HL-60 (cell line): ENCODE measurements at regions not wholly inside any gene's neighbourhood (a gene's known extent, or its start where the extent isn't known, plus 50 kb on each side); places are given as distances from the start of the nearest gene placed in this dataset.

Experiments
- DNase-seq, 2 experiments: peaks; one replicate each; pipeline ENCODE4 v3.0.0-alpha.2; 2010 to 2020; ENCODE audit warnings: low read depth in 1 of 2, low spot score in 1 of 2
- H3K27ac ChIP-seq: fragments of 250-450 bp; sonication (Bioruptor Pico); replicated peaks from 2 replicates; pipeline ENCODE4 v1.5.1; 2020; ENCODE audit warnings: mild to moderate bottlenecking, moderate library complexity
- H3K27me3 ChIP-seq: fragments of 250-450 bp; sonication (Bioruptor Pico); 2 replicates; pipeline ENCODE4 v1.5.1; 2021; ENCODE audit warnings: mild to moderate bottlenecking, moderate library complexity; ENCODE audit not compliant: insufficient read depth, poor library complexity, severe bottlenecking
- H3K4me3 ChIP-seq: replicated peaks from 2 replicates; pipeline ENCODE4 v1.5.1; 2011; ENCODE audit warnings: mild to moderate bottlenecking, control low read depth, low read length; ENCODE audit not compliant: insufficient read depth
- CTCF ChIP-seq: IDR thresholded peaks from one replicate; pipeline ENCODE4 v1.5.1; 2011; ENCODE audit warnings: low read length, control low read depth, inconsistent platforms; ENCODE audit not compliant: insufficient read depth
- GABPA ChIP-seq: IDR thresholded peaks from 2 replicates; pipeline ENCODE4 v1.6.1; 2012; ENCODE audit warnings: low read depth
- POLR2AphosphoS5 ChIP-seq: IDR thresholded peaks from 2 replicates; pipeline ENCODE4 v1.6.1; 2012; ENCODE audit warnings: low read depth
- REST ChIP-seq: IDR thresholded peaks from 2 replicates; pipeline ENCODE4 v1.6.1; 2012; ENCODE audit warnings: low read depth; ENCODE audit not compliant: insufficient replicate concordance
- SPI1 ChIP-seq: IDR thresholded peaks from 2 replicates; pipeline ENCODE4 v1.6.1; 2012; ENCODE audit warnings: low read depth, mild to moderate bottlenecking, borderline replicate concordance

GRCh38 chr14:61948376-61948775 is 186.2 kb downstream of the SNAPC1 start:
- TF ChIP-seq POLR2AphosphoS5 (no peak), GABPA (no peak), CTCF (no peak)
- no peak for DNase-seq
- no peak overlapping the region for H3K4me3 ChIP-seq
- no peaks in the 10 kb centered on the region for H3K27me3 ChIP-seq
- H3K27ac ChIP-seq, result no peak overlapping the region

GRCh38 chr14:61950340-61950739 is 188.1 kb downstream of the SNAPC1 start:
- TF ChIP-seq CTCF (no peak), GABPA (no peak), REST (no peak), SPI1 (no peak), POLR2AphosphoS5 (no peak)
- no peak for DNase-seq
- Histone ChIP-seq H3K4me3 (no peak overlapping the region), H3K27ac (no peak overlapping the region), H3K27me3 (no peaks in the 10 kb centered on the region)

GRCh38 chr14:61953602-61954001 is 191.4 kb downstream of the SNAPC1 start:
- TF ChIP-seq GABPA, result no peak
- no peak for TF ChIP-seq REST
- no peak for TF ChIP-seq CTCF
- TF ChIP-seq POLR2AphosphoS5, result no peak
- TF ChIP-seq SPI1, result no peak
- no peak overlapping the region for H3K27ac ChIP-seq
- H3K27me3 ChIP-seq, result no peaks in the 10 kb centered on the region
- no peak for DNase-seq
- no peak overlapping the region for H3K4me3 ChIP-seq

- TF ChIP-seq GABPA (no peak), SPI1 (no peak), POLR2AphosphoS5 (no peak), CTCF (no peak), REST (no peak)
- Histone ChIP-seq H3K27ac (no peak overlapping the region), H3K27me3 (no peaks in the 10 kb centered on the region), H3K4me3 (no peak overlapping the region)
- DNase-seq, result no peak
Measured at GRCh38 chr14:61954306-61954705, 192.1 kb downstream of the SNAPC1 start.
